HCT116 (cell line): ENCODE measurements at regions not wholly inside any gene's neighbourhood (a gene's known extent, or its start where the extent isn't known, plus 50 kb on each side); places are given as distances from the start of the nearest gene placed in this dataset.

ENCODE experiments used
- ATAC-seq: fragments of 200-7000 bp; cut with Tn5 transposase; 2 replicates; pipeline ENCODE4 v1.9.1; 2020; ENCODE audit warnings: mild to moderate bottlenecking, moderate library complexity
- BruUV-seq: library from RNA; stranded (reverse); fragments of 400-500 nt; replicated peaks from 2 replicates; lab custom pipeline; 2021; lab: Mats Ljungman, UMichigan
- CTCF ChIA-PET: fragments of 300-600 bp; sonication (Branson Sonifier 250); formaldehyde crosslinking; loops from one replicate; lab custom pipeline; 2021; ENCODE audit warnings: antibody characterized with exemption; lab: Charles Lee
- POLR2A ChIA-PET: fragments of 300-600, 350-600 bp; sonication (Branson Sonifier 250); formaldehyde crosslinking; loops from one replicate; lab custom pipeline; 2021; ENCODE audit warnings: antibody characterized with exemption; lab: Charles Lee
- RAD21 ChIA-PET, 2 experiments: fragments of 300-600 bp; sonication (Branson Sonifier 250); formaldehyde crosslinking; loops; one replicate each; lab custom pipeline; 2023; ENCODE audit warnings: low total read pairs in 2 of 2; ENCODE audit not compliant: uncharacterized antibody in 2 of 2, unreplicated experiment in 2 of 2, low non-redundant PET in 1 of 2; lab: Charles Lee
- DNase-seq: peaks from one replicate; pipeline ENCODE4 v3.0.0-alpha.2; 2010; ENCODE audit warnings: low read depth, low spot score
- H2AFZ ChIP-seq: fragments of 200-600 bp; shearing (Covaris generic), sonication (generic); 2 replicates; pipeline ENCODE4 v1.6.1; 2017; ENCODE audit warnings: low read depth, mixed run types, mixed read lengths, antibody characterized with exemption, low read length; ENCODE audit not compliant: poor library complexity, severe bottlenecking
- H3K27ac ChIP-seq: 2 replicates; pipeline ENCODE4 v1.5.1; 2012; ENCODE audit warnings: low read depth, low read length
- H3K27me3 ChIP-seq: fragments of 200-600 bp; sonication (generic); 2 replicates; pipeline ENCODE4 v1.6.1; 2016; ENCODE audit warnings: mixed run types, low read length, mixed read lengths; ENCODE audit not compliant: insufficient read depth
- H3K36me3 ChIP-seq, 2 experiments: fragments of 200-500 bp in 1 of 2; fragments of 200-600 bp in 1 of 2; sonication (Bioruptor generic) in 1 of 2; sonication (generic) in 1 of 2; 2 replicates each; pipeline versions ENCODE4 v1.5.1 to v1.6.1; 2014 to 2016; ENCODE audit warnings: low read length in 2 of 2, inconsistent platforms in 1 of 2, mixed read lengths in 1 of 2, mixed run types in 1 of 2; ENCODE audit not compliant: insufficient read depth in 2 of 2, control insufficient read depth in 1 of 2
- H3K4me1 ChIP-seq, 2 experiments: fragments of 200-600 bp in 1 of 2; sonication (generic) in 1 of 2; 2 replicates each; pipeline versions ENCODE4 v1.5.1 to v1.6.1; 2012 to 2017; ENCODE audit warnings: low read length in 2 of 2, inconsistent platforms in 1 of 2, mild to moderate bottlenecking in 1 of 2, mixed read lengths in 1 of 2, mixed run types in 1 of 2, moderate library complexity in 1 of 2; ENCODE audit not compliant: insufficient read depth in 2 of 2, control insufficient read depth in 1 of 2
- H3K4me2 ChIP-seq: fragments of 200-600 bp; sonication (generic); 2 replicates; pipeline ENCODE4 v1.6.1; 2017; ENCODE audit warnings: mixed run types, low read length, mixed read lengths
- H3K4me3 ChIP-seq, 2 experiments: fragments of 200-600 bp in 1 of 2; sonication (generic) in 1 of 2; replicated peaks in 1 of 2; 2 replicates each; pipeline ENCODE4 v1.5.1; 2011 to 2016; ENCODE audit warnings: low read length in 2 of 2, control low read depth in 1 of 2, low read depth in 1 of 2, mild to moderate bottlenecking in 1 of 2, mixed read lengths in 1 of 2, mixed run types in 1 of 2
- H3K79me2 ChIP-seq: fragments of 200-600 bp; sonication (generic); 2 replicates; pipeline ENCODE4 v1.6.1; 2017; ENCODE audit warnings: mild to moderate bottlenecking, mixed run types, low read length, moderate library complexity, mixed read lengths; ENCODE audit not compliant: insufficient read depth
- H3K9ac ChIP-seq: fragments of 200-600 bp; sonication (generic); 2 replicates; pipeline ENCODE4 v1.6.1; 2016; ENCODE audit warnings: low read length, mixed read lengths
- H3K9me2 ChIP-seq: fragments of 200-600 bp; sonication (generic), shearing (Covaris generic); 2 replicates; pipeline ENCODE4 v1.6.1; 2017; ENCODE audit warnings: mixed run types, mild to moderate bottlenecking, moderate library complexity; ENCODE audit not compliant: insufficient read depth
- H3K9me3 ChIP-seq, 2 experiments: fragments of 200-500 bp in 1 of 2; fragments of 200-600 bp in 1 of 2; sonication (Bioruptor generic) in 1 of 2; sonication (generic) in 1 of 2; 2 replicates each; pipeline ENCODE4 v1.6.1; 2014 to 2017; ENCODE audit warnings: low read length in 2 of 2, mixed read lengths in 2 of 2, inconsistent platforms in 1 of 2, low read depth in 1 of 2, mild to moderate bottlenecking in 1 of 2, mixed run types in 1 of 2, moderate library complexity in 1 of 2; ENCODE audit not compliant: control insufficient read depth in 1 of 2, insufficient read depth in 1 of 2
- H4K20me1 ChIP-seq: fragments of 200-600 bp; sonication (generic), shearing (Covaris generic); 2 replicates; pipeline ENCODE4 v1.6.1; 2017; ENCODE audit warnings: mixed run types, mild to moderate bottlenecking, moderate library complexity; ENCODE audit not compliant: insufficient read depth
- CBX3 ChIP-seq: IDR thresholded peaks from 2 replicates; pipeline ENCODE4 v1.6.1; 2012; ENCODE audit warnings: low read depth
- CEBPB ChIP-seq: IDR thresholded peaks from 2 replicates; pipeline ENCODE4 v1.6.1; 2012; ENCODE audit warnings: low read depth
- EGR1 ChIP-seq: IDR thresholded peaks from 2 replicates; pipeline ENCODE4 v1.6.1; 2012; ENCODE audit warnings: low read depth
- ELF1 ChIP-seq: IDR thresholded peaks from 2 replicates; pipeline ENCODE4 v1.6.1; 2012; ENCODE audit warnings: low read depth, borderline replicate concordance
- EZH2phosphoT487 ChIP-seq: fragments of 200-600 bp; IDR thresholded peaks from 2 replicates; pipeline ENCODE4 v1.6.1; 2018; ENCODE audit warnings: antibody characterized with exemption, borderline replicate concordance
- FOSL1 ChIP-seq: IDR thresholded peaks from 2 replicates; pipeline ENCODE4 v1.6.1; 2012; ENCODE audit warnings: low read depth
- SRF ChIP-seq: IDR thresholded peaks from 2 replicates; pipeline ENCODE4 v1.6.1; 2012; ENCODE audit warnings: low read depth
- ZNF274 ChIP-seq: fragments of 200-500 bp; sonication (Bioruptor generic); IDR thresholded peaks from 2 replicates; pipeline ENCODE4 v1.6.1; 2014; ENCODE audit warnings: mild to moderate bottlenecking, low read depth, low read length, inconsistent platforms
- intact Hi-C: fragments of 100-400 bp; cut with micrococcal nuclease; formaldehyde crosslinking; loops from 2 replicates; pipeline ENCODE4 v1.10.0; 2022
- TF ChIP-seq, protein P1 (sequence below): IDR thresholded peaks from 2 replicates; pipeline ENCODE4 v1.6.1; 2011; ENCODE audit warnings: mild to moderate bottlenecking, low read length, moderate library complexity; ENCODE audit not compliant: insufficient replicate concordance; ENCODE audit errors: extremely low read depth
- TF ChIP-seq, protein P2 (sequence below), 3 experiments: fragments of 200-600 bp in 1 of 3; sonication (generic) in 1 of 3; IDR thresholded peaks in 2 of 3; conservative IDR thresholded peaks in 1 of 3; 2 replicates each; pipeline ENCODE4 v1.5.1; 2012 to 2017; ENCODE audit warnings: low read depth in 2 of 3, low read length in 2 of 3, antibody characterized with exemption in 1 of 3, borderline replicate concordance in 1 of 3, control low read depth in 1 of 3, mild to moderate bottlenecking in 1 of 3, mixed read lengths in 1 of 3, mixed run types in 1 of 3, moderate library complexity in 1 of 3; ENCODE audit not compliant: insufficient read depth in 1 of 3

DNA sequence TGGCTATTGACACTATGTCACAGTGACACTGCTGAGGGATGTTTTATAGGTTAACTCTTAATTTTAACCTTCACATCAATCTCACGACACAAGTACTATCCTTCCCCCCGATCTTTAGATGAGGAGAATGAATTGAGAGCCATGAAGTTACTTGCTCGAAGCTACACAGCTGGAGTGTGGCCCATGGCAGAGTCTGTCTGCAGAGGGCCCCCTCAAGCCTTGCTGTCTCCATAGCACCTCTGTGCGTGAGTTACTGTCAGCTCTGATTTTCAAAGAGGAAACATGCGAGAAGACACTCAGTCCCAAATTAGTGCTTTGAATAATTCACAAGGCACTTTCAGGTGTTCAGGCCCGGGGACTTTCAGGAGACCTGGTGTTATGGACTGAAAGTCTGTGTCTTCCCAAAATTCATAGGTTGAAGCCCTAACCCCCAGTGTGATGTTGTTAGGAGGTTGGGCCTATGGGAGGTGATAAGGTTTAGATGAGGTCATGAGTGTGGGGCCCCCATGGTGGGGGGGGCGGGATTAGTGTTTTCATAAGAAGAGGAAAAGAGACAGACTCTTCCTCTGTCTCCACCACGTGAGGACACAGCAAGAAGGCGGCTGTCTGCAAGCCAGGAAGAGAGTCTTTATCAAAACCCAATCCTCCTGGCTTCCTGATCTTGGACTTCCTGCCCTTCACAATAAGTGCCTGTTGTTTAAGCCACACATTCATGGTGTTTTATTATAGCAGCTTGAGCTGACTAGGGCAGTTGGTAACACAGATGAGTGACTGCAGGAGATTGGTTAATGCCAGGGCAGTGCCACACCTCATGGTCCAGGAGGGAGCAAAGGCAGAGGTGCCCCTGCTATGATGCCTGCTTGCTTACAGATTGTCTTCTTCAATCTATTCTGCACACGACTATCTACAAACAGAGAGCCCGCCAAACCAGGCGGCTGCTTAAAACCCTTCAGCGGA, 281.8 kb downstream of the HAPSTR1 start:
- Histone ChIP-seq H3K4me3 (no peak overlapping the region), H3K9me3 (no peaks in the 10 kb centered on the region), H3K27me3 (peaks cover 17% of the 10 kb centered on the region; the same call in 1 of the 2 replicates), H3K9me2 (no peaks in the 10 kb centered on the region), H3K27ac (no peak overlapping the region), H3K79me2 (no peaks in the 10 kb centered on the region), H3K4me1 (no peaks in the 10 kb centered on the region), H3K9ac (no peak overlapping the region), H3K4me2 (no peak overlapping the region), H4K20me1 (no peaks in the 10 kb centered on the region), H2AFZ (no peak overlapping the region), H3K36me3 (no peaks in the 10 kb centered on the region)
- intact Hi-C loops = no loop called here
- ChIA-PET CTCF (no interaction called here), POLR2A (no interaction called here), RAD21 (no interaction called here)
- TF ChIP-seq FOSL1 = no peak
- no peak for TF ChIP-seq CBX3
- no peak for TF ChIP-seq ZNF274
- no peak for TF ChIP-seq ELF1
- TF ChIP-seq EZH2phosphoT487 = no peak
- ATAC-seq = no peak
- no peak for DNase-seq
- BruUV-seq = no TSS peak

DNA sequence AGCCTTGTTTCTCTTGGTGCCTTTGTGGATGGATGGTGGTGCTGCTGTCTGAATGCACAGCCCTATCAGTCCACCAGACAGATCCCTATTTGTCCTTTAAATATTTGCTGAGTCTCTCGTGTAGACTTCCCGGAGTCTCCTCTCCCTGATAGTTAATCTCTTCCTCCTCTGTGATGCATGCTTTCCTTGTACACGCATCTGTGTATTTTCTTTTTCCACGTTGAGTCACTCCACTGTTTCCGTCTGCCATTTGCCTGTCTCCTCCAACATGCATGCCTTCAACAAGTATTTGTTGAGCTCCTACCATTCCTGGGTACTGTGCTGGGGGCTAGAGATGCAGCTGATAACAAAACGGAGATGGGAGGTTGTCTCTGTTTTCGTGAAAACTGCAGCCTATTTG, 282.6 kb downstream of the HAPSTR1 start:
- Histone ChIP-seq H4K20me1 (no peaks in the 10 kb centered on the region), H3K9me2 (no peaks in the 10 kb centered on the region), H3K4me3 (no peak overlapping the region), H2AFZ (no peak overlapping the region), H3K36me3 (no peaks in the 10 kb centered on the region), H3K4me2 (no peak overlapping the region), H3K4me1 (no peaks in the 10 kb centered on the region), H3K27ac (no peak overlapping the region), H3K9ac (no peak overlapping the region), H3K9me3 (no peaks in the 10 kb centered on the region), H3K27me3 (peaks cover 17% of the 10 kb centered on the region; the same call in 1 of the 2 replicates), H3K79me2 (no peaks in the 10 kb centered on the region)
- ChIA-PET RAD21 (no interaction called here), POLR2A (no interaction called here), CTCF (no interaction called here)
- ATAC-seq (no peak), DNase-seq (no peak)
- BruUV-seq = no TSS peak
- TF ChIP-seq SRF = no peak
- no peak for TF ChIP-seq EGR1
- TF ChIP-seq, protein P1, sequence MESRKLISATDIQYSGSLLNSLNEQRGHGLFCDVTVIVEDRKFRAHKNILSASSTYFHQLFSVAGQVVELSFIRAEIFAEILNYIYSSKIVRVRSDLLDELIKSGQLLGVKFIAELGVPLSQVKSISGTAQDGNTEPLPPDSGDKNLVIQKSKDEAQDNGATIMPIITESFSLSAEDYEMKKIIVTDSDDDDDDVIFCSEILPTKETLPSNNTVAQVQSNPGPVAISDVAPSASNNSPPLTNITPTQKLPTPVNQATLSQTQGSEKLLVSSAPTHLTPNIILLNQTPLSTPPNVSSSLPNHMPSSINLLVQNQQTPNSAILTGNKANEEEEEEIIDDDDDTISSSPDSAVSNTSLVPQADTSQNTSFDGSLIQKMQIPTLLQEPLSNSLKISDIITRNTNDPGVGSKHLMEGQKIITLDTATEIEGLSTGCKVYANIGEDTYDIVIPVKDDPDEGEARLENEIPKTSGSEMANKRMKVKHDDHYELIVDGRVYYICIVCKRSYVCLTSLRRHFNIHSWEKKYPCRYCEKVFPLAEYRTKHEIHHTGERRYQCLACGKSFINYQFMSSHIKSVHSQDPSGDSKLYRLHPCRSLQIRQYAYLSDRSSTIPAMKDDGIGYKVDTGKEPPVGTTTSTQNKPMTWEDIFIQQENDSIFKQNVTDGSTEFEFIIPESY = no peak
- TF ChIP-seq, protein P2, sequence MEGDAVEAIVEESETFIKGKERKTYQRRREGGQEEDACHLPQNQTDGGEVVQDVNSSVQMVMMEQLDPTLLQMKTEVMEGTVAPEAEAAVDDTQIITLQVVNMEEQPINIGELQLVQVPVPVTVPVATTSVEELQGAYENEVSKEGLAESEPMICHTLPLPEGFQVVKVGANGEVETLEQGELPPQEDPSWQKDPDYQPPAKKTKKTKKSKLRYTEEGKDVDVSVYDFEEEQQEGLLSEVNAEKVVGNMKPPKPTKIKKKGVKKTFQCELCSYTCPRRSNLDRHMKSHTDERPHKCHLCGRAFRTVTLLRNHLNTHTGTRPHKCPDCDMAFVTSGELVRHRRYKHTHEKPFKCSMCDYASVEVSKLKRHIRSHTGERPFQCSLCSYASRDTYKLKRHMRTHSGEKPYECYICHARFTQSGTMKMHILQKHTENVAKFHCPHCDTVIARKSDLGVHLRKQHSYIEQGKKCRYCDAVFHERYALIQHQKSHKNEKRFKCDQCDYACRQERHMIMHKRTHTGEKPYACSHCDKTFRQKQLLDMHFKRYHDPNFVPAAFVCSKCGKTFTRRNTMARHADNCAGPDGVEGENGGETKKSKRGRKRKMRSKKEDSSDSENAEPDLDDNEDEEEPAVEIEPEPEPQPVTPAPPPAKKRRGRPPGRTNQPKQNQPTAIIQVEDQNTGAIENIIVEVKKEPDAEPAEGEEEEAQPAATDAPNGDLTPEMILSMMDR (IDR thresholded peaks at IDR 0.05 in 2 of 3, conservative IDR thresholded peaks at IDR 0.05 in 1 of 3; ENCODE audit: borderline replicate concordance in 1 of 3, insufficient read depth in 1 of 3, low read depth in 2 of 3, low read length in 2 of 3) = no peak
- TF ChIP-seq CEBPB = no peak
- TF ChIP-seq ELF1 = no peak
- intact Hi-C loops = no loop called here
